OCI-LY1 (cell line): ENCODE measurements at regions not wholly inside any gene's neighbourhood (a gene's known extent, or its start where the extent isn't known, plus 50 kb on each side); places are given as distances from the start of the nearest gene placed in this dataset.

ENCODE experiments used
- H2AFZ ChIP-seq: fragments of 200-600 bp; sonication (generic), shearing (Covaris generic); 2 replicates; pipeline ENCODE4 v1.6.0; 2014; ENCODE audit warnings: antibody characterized with exemption, mild to moderate bottlenecking, low read length
- H3F3A ChIP-seq: fragments of 200-600 bp; sonication (generic), shearing (Covaris generic); 2 replicates; pipeline ENCODE4 v1.6.0; 2014; ENCODE audit warnings: mild to moderate bottlenecking, antibody characterized with exemption, low read length, moderate library complexity; ENCODE audit not compliant: insufficient read depth
- H3K27ac ChIP-seq: fragments of 200-600 bp; sonication (generic); 2 replicates; pipeline ENCODE4 v1.5.1; 2014; ENCODE audit warnings: low read length, mixed run types, mild to moderate bottlenecking, low read depth; ENCODE audit not compliant: poor library complexity, severe bottlenecking
- H3K27me3 ChIP-seq: fragments of 200-600 bp; sonication (generic); 2 replicates; pipeline ENCODE4 v1.6.0; 2014; ENCODE audit warnings: antibody characterized with exemption, mild to moderate bottlenecking, low read length, moderate library complexity; ENCODE audit not compliant: insufficient read depth
- H3K36me3 ChIP-seq: fragments of 200-600 bp; sonication (generic); 2 replicates; pipeline ENCODE4 v1.6.1; 2014; ENCODE audit warnings: mild to moderate bottlenecking, antibody characterized with exemption, low read length, moderate library complexity, mixed read lengths; ENCODE audit not compliant: insufficient read depth
- H3K4me1 ChIP-seq: fragments of 200-600 bp; sonication (generic); 2 replicates; pipeline ENCODE4 v1.5.1; 2014; ENCODE audit warnings: mild to moderate bottlenecking, low read length, moderate library complexity; ENCODE audit not compliant: insufficient read depth, severe bottlenecking
- H3K4me2 ChIP-seq: fragments of 200-600 bp; sonication (generic), shearing (Covaris generic); 2 replicates; pipeline ENCODE4 v1.6.1; 2014; ENCODE audit warnings: low read length
- H3K4me3 ChIP-seq: fragments of 200-600 bp; sonication (generic); 2 replicates; pipeline ENCODE4 v1.5.1; 2014; ENCODE audit warnings: low read length, low read depth, mild to moderate bottlenecking, mixed read lengths; ENCODE audit not compliant: poor library complexity, severe bottlenecking
- H3K79me2 ChIP-seq: fragments of 200-600 bp; shearing (Covaris generic); 2 replicates; pipeline ENCODE4 v1.6.1; 2016; ENCODE audit warnings: mixed run types, low read length, mixed read lengths; ENCODE audit not compliant: insufficient read depth
- H3K9ac ChIP-seq: fragments of 200-600 bp; sonication (generic), shearing (Covaris generic); 2 replicates; pipeline ENCODE4 v1.6.1; 2014; ENCODE audit warnings: mild to moderate bottlenecking, low read length, mixed read lengths
- H3K9me2 ChIP-seq: fragments of 200-600 bp; sonication (generic), shearing (Covaris generic); 2 replicates; pipeline ENCODE4 v1.6.1; 2014; ENCODE audit warnings: low read depth, mild to moderate bottlenecking, low read length, mixed read lengths
- H3K9me3 ChIP-seq: fragments of 200-600 bp; shearing (Covaris generic); 2 replicates; pipeline ENCODE4 v1.6.1; 2014; ENCODE audit warnings: low read length, mixed read lengths
- H4K20me1 ChIP-seq: fragments of 200-600 bp; sonication (generic), shearing (Covaris generic); 2 replicates; pipeline ENCODE4 v1.6.0; 2016; ENCODE audit warnings: mild to moderate bottlenecking, low read length; ENCODE audit not compliant: insufficient read depth
- EZH2 ChIP-seq: fragments of 200-600 bp; sonication (generic), shearing (Covaris generic); IDR thresholded peaks from 2 replicates; pipeline ENCODE4 v1.8.0; 2017; ENCODE audit warnings: borderline replicate concordance, mixed run types, mild to moderate bottlenecking, antibody characterized with exemption, low read length, moderate library complexity, mixed read lengths
- TF ChIP-seq, protein P1 (sequence below): fragments of 200-600 bp; sonication (generic), shearing (Covaris generic); IDR thresholded peaks from 2 replicates; pipeline ENCODE4 v1.5.1; 2017; ENCODE audit warnings: mild to moderate bottlenecking, antibody characterized with exemption, low read length, moderate library complexity, mixed read lengths

DNA sequence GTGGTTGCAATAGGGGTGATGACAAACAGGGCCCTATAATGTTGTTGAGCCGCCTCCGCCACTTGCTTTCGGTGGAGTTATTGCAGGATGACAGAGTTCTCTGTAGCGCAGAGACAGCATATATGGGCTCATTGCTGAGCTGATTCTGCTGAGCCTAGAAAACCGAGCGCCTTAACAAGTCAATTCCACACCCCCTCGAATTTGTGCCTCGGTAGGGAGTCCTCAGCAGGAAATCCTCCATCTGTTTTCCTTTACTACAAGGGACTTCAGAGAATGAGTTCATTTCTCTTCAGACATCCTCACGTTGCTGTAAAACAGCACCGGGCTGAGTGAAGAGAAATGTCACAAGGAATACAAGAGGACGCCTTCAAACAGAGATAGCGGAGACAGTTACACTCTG is 90.7 kb upstream of the KIAA1217 start:
- Histone ChIP-seq H3K27ac (no peak overlapping the region), H3K36me3 (no peaks in the 10 kb centered on the region), H3K4me2 (no peak overlapping the region), H3K9ac (no peak overlapping the region), H2AFZ (no peak overlapping the region), H3K4me3 (no peak overlapping the region), H3K9me3 (no peaks in the 10 kb centered on the region), H3K27me3 (no peaks in the 10 kb centered on the region), H3K9me2 (no peaks in the 10 kb centered on the region), H3K4me1 (no peaks in the 10 kb centered on the region), H4K20me1 (no peaks in the 10 kb centered on the region), H3F3A (no peaks in the 10 kb centered on the region), H3K79me2 (no peaks in the 10 kb centered on the region)
- no peak for TF ChIP-seq EZH2
- TF ChIP-seq, protein P1, sequence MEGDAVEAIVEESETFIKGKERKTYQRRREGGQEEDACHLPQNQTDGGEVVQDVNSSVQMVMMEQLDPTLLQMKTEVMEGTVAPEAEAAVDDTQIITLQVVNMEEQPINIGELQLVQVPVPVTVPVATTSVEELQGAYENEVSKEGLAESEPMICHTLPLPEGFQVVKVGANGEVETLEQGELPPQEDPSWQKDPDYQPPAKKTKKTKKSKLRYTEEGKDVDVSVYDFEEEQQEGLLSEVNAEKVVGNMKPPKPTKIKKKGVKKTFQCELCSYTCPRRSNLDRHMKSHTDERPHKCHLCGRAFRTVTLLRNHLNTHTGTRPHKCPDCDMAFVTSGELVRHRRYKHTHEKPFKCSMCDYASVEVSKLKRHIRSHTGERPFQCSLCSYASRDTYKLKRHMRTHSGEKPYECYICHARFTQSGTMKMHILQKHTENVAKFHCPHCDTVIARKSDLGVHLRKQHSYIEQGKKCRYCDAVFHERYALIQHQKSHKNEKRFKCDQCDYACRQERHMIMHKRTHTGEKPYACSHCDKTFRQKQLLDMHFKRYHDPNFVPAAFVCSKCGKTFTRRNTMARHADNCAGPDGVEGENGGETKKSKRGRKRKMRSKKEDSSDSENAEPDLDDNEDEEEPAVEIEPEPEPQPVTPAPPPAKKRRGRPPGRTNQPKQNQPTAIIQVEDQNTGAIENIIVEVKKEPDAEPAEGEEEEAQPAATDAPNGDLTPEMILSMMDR, result no peak

DNA sequence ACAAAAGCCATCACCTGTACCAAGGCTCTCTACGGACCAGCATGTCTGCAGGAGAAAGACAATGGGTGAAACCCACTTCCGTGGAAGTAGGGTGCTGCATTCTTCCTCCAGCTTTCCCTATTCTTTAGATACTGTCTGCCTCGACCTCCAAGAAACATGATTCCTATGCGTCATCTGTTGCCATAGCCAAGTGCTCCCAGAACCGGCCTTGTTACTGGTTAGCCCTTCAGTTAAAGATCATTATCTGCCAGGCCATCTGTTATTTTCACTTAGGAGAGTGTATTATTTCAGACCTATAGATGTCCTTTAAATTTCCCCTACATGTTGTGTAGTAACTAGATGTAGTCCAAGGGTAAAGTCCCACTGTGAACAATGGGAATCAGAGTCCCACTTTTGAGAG is 89.0 kb upstream of the KIAA1217 start:
- no peaks in the 10 kb centered on the region for H3K79me2 ChIP-seq
- no peak overlapping the region for H3K4me2 ChIP-seq
- no peaks in the 10 kb centered on the region for H4K20me1 ChIP-seq
- TF ChIP-seq, protein P1, result no peak
- TF ChIP-seq EZH2, result no peak
- no peaks in the 10 kb centered on the region for H3K36me3 ChIP-seq
- H3K4me3 ChIP-seq, result no peak overlapping the region
- H3K9me2 ChIP-seq, result no peaks in the 10 kb centered on the region
- H3K4me1 ChIP-seq, result no peaks in the 10 kb centered on the region
- no peaks in the 10 kb centered on the region for H3K27me3 ChIP-seq
- no peak overlapping the region for H3K9ac ChIP-seq
- no peaks in the 10 kb centered on the region for H3F3A ChIP-seq
- no peak overlapping the region for H3K27ac ChIP-seq
- H3K9me3 ChIP-seq, result no peaks in the 10 kb centered on the region
- H2AFZ ChIP-seq, result no peak overlapping the region

DNA sequence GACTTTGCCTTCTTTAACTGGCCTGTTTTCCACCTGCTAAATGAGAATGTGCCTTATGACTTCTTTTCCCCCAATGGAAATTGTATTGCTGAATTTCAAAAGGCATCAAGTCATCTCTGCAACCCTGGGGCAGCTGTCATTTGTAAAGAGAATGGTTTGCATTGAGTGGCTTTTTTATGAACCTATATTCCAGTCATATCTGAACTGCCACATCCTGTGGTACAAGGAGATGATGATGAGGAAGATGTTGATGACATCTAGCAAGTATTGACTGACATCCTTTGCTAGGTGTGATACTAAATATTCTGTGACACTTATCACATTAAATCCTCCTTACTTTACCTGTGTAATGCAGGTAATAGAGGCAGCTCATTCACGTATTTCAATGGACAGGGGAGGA is 88.3 kb upstream of the KIAA1217 start:
- Histone ChIP-seq H4K20me1 (no peaks in the 10 kb centered on the region), H3K9me2 (no peaks in the 10 kb centered on the region), H3F3A (no peaks in the 10 kb centered on the region), H3K27ac (no peak overlapping the region), H3K27me3 (no peaks in the 10 kb centered on the region), H3K36me3 (no peaks in the 10 kb centered on the region), H3K9ac (no peak overlapping the region), H3K4me1 (no peaks in the 10 kb centered on the region), H3K9me3 (no peaks in the 10 kb centered on the region), H3K79me2 (no peaks in the 10 kb centered on the region), H2AFZ (no peak overlapping the region), H3K4me2 (no peak overlapping the region), H3K4me3 (no peak overlapping the region)
- TF ChIP-seq EZH2, result no peak
- TF ChIP-seq, protein P1, result no peak
